GM12878 (cell line): ENCODE measurements at regions not wholly inside any gene's neighbourhood (a gene's known extent, or its start where the extent isn't known, plus 50 kb on each side); places are given as distances from the start of the nearest gene placed in this dataset.

Experiments used
- ATAC-seq: fragments of 200-7000 bp; cut with Tn5 transposase; 3 replicates; pipeline ENCODE4 v1.9.1; 2020; ENCODE audit warnings: mild to moderate bottlenecking, moderate library complexity
- BruUV-seq: library from RNA; stranded (reverse); fragments of 400-500 nt; replicated peaks from 2 replicates; lab custom pipeline; 2021; lab: Mats Ljungman, UMichigan
- CTCF ChIA-PET: fragments of 300-600 bp; sonication (Branson Sonifier 250); formaldehyde crosslinking; extraction: SDS; loops from one replicate; lab custom pipeline; 2021; ENCODE audit warnings: inconsistent platforms; lab: Yijun Ruan, JAX
- POLR2A ChIA-PET: fragments of 350-600 bp; formaldehyde crosslinking; extraction: SDS; loops from one replicate; lab custom pipeline; 2021; ENCODE audit warnings: inconsistent platforms; lab: Charles Lee
- RAD21 ChIA-PET: fragments of 300-600 bp; sonication (Branson Sonifier 250); formaldehyde crosslinking; loops from one replicate; lab custom pipeline; 2023; ENCODE audit warnings: antibody characterized with exemption; ENCODE audit not compliant: unreplicated experiment; lab: Charles Lee
- SMC1A ChIA-PET: fragments of 300-600 bp; sonication (Branson Sonifier 250); formaldehyde crosslinking; loops from one replicate; lab custom pipeline; 2023; ENCODE audit not compliant: unreplicated experiment, uncharacterized antibody; lab: Charles Lee
- DNase-seq: peaks from one replicate; pipeline ENCODE4 v3.0.0-alpha.2; 2011; ENCODE audit warnings: low read depth, low spot score
- FAIRE-seq: peaks from 3 replicates; lab custom pipeline; 2011; peaks lifted over from hg19 to GRCh38; lab: Jason Lieb, UNC
- H2AFZ ChIP-seq: 2 replicates; pipeline ENCODE4 v1.6.0; 2011; ENCODE audit warnings: low read depth, low read length, control low read depth; ENCODE audit not compliant: control insufficient read depth
- H3K27ac ChIP-seq: 2 replicates; pipeline ENCODE4 v1.5.1; 2011; ENCODE audit warnings: control low read depth; ENCODE audit not compliant: control insufficient read depth, insufficient read depth
- H3K27me3 ChIP-seq, 2 experiments: replicated peaks in 1 of 2; 2 replicates each; pipeline versions ENCODE4 v1.6.0 to v1.6.1; 2011; ENCODE audit warnings: low read length in 1 of 2; ENCODE audit not compliant: control insufficient read depth in 2 of 2, insufficient read depth in 2 of 2
- H3K36me3 ChIP-seq, 2 experiments: 2 replicates each; pipeline ENCODE4 v1.5.1; 2011; ENCODE audit warnings: low read length in 1 of 2; ENCODE audit not compliant: control insufficient read depth in 2 of 2, insufficient read depth in 2 of 2
- H3K4me1 ChIP-seq: 2 replicates; pipeline ENCODE4 v1.6.1; 2011; ENCODE audit warnings: mild to moderate bottlenecking, low read length, moderate library complexity, mixed read lengths; ENCODE audit not compliant: control insufficient read depth, insufficient read depth
- H3K4me2 ChIP-seq: 2 replicates; pipeline ENCODE4 v1.6.0; 2011; ENCODE audit warnings: control low read depth; ENCODE audit not compliant: control insufficient read depth, insufficient read depth
- H3K4me3 ChIP-seq: fragments of 200-600 bp; sonication (generic); 2 replicates; pipeline ENCODE4 v1.5.1; 2016
- H3K79me2 ChIP-seq: 2 replicates; pipeline ENCODE4 v1.6.0; 2011; ENCODE audit warnings: low read length; ENCODE audit not compliant: control insufficient read depth, insufficient read depth
- H3K9ac ChIP-seq: 2 replicates; pipeline ENCODE4 v1.8.0; 2011; ENCODE audit warnings: low read length, control low read depth, mixed read lengths; ENCODE audit not compliant: control insufficient read depth, insufficient read depth
- H3K9me3 ChIP-seq: replicated peaks from 3 replicates; pipeline ENCODE4 v1.5.1; 2011; ENCODE audit warnings: mild to moderate bottlenecking, low read length; ENCODE audit not compliant: control insufficient read depth, insufficient read depth
- H4K20me1 ChIP-seq: 2 replicates; pipeline ENCODE4 v1.6.0; 2011; ENCODE audit not compliant: control insufficient read depth, insufficient read depth
- CBX5 ChIP-seq: sonication (generic); IDR thresholded peaks from 2 replicates; pipeline ENCODE4 v1.6.1; 2016; ENCODE audit warnings: low read depth, moderate library complexity, mild to moderate bottlenecking, inconsistent platforms
- EP300 ChIP-seq, 2 experiments: fragments of 150-350 bp in 1 of 2; IDR thresholded peaks; 2 replicates each; pipeline ENCODE4 v1.6.1; 2011 to 2012; ENCODE audit warnings: low read depth in 2 of 2, low read length in 2 of 2, borderline replicate concordance in 1 of 2, improper control_type of control experiment in 1 of 2, inconsistent platforms in 1 of 2; ENCODE audit not compliant: control insufficient read depth in 1 of 2
- EZH2 ChIP-seq: IDR thresholded peaks from 2 replicates; pipeline ENCODE4 v1.6.1; 2012; ENCODE audit warnings: low read depth, mild to moderate bottlenecking, control low read depth, inconsistent platforms, low read length, borderline replicate concordance; ENCODE audit not compliant: control insufficient read depth
- GATAD2B ChIP-seq: fragments of 450-650 bp; conservative IDR thresholded peaks from 2 replicates; pipeline ENCODE4 v1.6.1; 2017; ENCODE audit warnings: low read depth, mild to moderate bottlenecking, moderate library complexity
- MTA3 ChIP-seq: IDR thresholded peaks from 2 replicates; pipeline ENCODE4 v1.6.1; 2012; ENCODE audit warnings: low read length, inconsistent platforms, borderline replicate concordance
- NFYA ChIP-seq: IDR thresholded peaks from 2 replicates; pipeline ENCODE4 v1.6.1; 2011; ENCODE audit warnings: low read depth, mild to moderate bottlenecking, low read length, improper control_type of control experiment, borderline replicate concordance
- NR2F1 ChIP-seq: fragments of 450-650 bp; conservative IDR thresholded peaks from 2 replicates; pipeline ENCODE4 v1.6.1; 2017; ENCODE audit warnings: mild to moderate bottlenecking
- PKNOX1 ChIP-seq: fragments of 450-650 bp; IDR thresholded peaks from 2 replicates; pipeline ENCODE4 v1.6.1; 2016; ENCODE audit warnings: mild to moderate bottlenecking
- RCOR1 ChIP-seq: conservative IDR thresholded peaks from 2 replicates; pipeline ENCODE4 v1.6.1; 2012; ENCODE audit warnings: low read depth, low read length, improper control_type of control experiment
- WGBS: methylation state at CpG from one replicate; pipeline ENCODE4 v1.1.6; 2016; ENCODE audit warnings: low lambda C conversion rate; ENCODE audit not compliant: insufficient replicate concordance, insufficient coverage; ENCODE audit errors: missing lambda C conversion rate; 5-methylcytosine and 5-hydroxymethylcytosine counted together
- in situ Hi-C: fragments of 300-500 bp; cut with MboI; formaldehyde crosslinking; loops from 9 replicates; pipeline ENCODE4 v1.14.3; 2018; ENCODE audit warnings: mixed read lengths
- intact Hi-C: fragments of 100-400 bp; cut with micrococcal nuclease; formaldehyde crosslinking; loops from one replicate; pipeline ENCODE4 v1.14.2; 2022; ENCODE audit not compliant: unreplicated experiment

GRCh38 chr9:73280113-73280512, 128.4 kb downstream of the ANXA1 start:
- POLR2A ChIA-PET = no interaction called here
- Histone ChIP-seq H4K20me1 (no peaks in the 10 kb centered on the region), H3K4me1 (no peaks in the 10 kb centered on the region), H3K4me3 (no peak overlapping the region), H3K9me3 (no peaks in the 10 kb centered on the region), H3K4me2 (no peak overlapping the region), H3K36me3 (no peaks in the 10 kb centered on the region), H2AFZ (no peak overlapping the region), H3K9ac (no peak overlapping the region), H3K79me2 (no peaks in the 10 kb centered on the region), H3K27ac (no peak overlapping the region), H3K27me3 (no peaks in the 10 kb centered on the region)
- 2% methylated on average over 3 of the region's 3 CpGs for WGBS
- SMC1A ChIA-PET = interaction anchor here (0.8 to 2.6 kb wide), 3 partner anchors 9 to 15 kb away, joined by 3 to 11 read pairs (median 5); no protein-coding TSS in a partner anchor
- in situ Hi-C loops = no loop called here
- intact Hi-C loops = no loop called here
- TF ChIP-seq CBX5 = no peak
- TF ChIP-seq RCOR1 = no peak
- TF ChIP-seq NR2F1 = no peak
- no peak for TF ChIP-seq GATAD2B
- no peak for TF ChIP-seq EZH2
- no peak for TF ChIP-seq MTA3
- TF ChIP-seq PKNOX1 = no peak
- TF ChIP-seq EP300 (IDR thresholded peaks at IDR 0.05; ENCODE audit: borderline replicate concordance in 1 of 2, control insufficient read depth in 1 of 2, low read depth in 2 of 2, low read length in 2 of 2) = no peak
- TF ChIP-seq NFYA = no peak
- no peak for ATAC-seq
- BruUV-seq = no TSS peak
- no peak for DNase-seq
- RAD21 ChIA-PET = interaction anchor here (2.3 kb wide), 1 partner anchor 79 kb away, joined by 8 read pairs; no protein-coding TSS in a partner anchor
- FAIRE-seq = no peak
- CTCF ChIA-PET = interaction anchor here (0.9 kb wide), 1 partner anchor 79 kb away, joined by 3 read pairs; no protein-coding TSS in a partner anchor
